ENCODE measurements at regions not wholly inside any gene's neighbourhood (a gene's known extent, or its start where the extent isn't known, plus 50 kb on each side); places are given as distances from the start of the nearest gene placed in this dataset.

GRCh38 chr21:26756491-26757159, 88.6 kb downstream of the ADAMTS1 start (continued):
- no peak for TF ChIP-seq IRF5 (IDR thresholded peaks at IDR 0.05; ENCODE audit: borderline replicate concordance)
- no peak for TF ChIP-seq CREM (IDR thresholded peaks at IDR 0.05; ENCODE audit: low read depth)
- TF ChIP-seq NRF1 (conservative IDR thresholded peaks at IDR 0.05; ENCODE audit: low read depth, low read length), result no peak

GRCh38 chr21:26754853-26755252, 90.4 kb downstream of the ADAMTS1 start:
- ChIA-PET RAD21 (ENCODE audit: unreplicated experiment) (no interaction called here), SMC1A (ENCODE audit: uncharacterized antibody, unreplicated experiment) (no interaction called here), CTCF (no interaction called here), POLR2A (no interaction called here)
- H3K9ac ChIP-seq (ENCODE audit: control insufficient read depth, insufficient read depth, low read length), result no peak overlapping the region
- ATAC-seq, result no peak
- no peak for TF ChIP-seq EED (IDR thresholded peaks at IDR 0.05; ENCODE audit: low read depth)
- no peak for TF ChIP-seq TCF7 (IDR thresholded peaks at IDR 0.05; ENCODE audit: borderline replicate concordance)
- TF ChIP-seq REST (IDR thresholded peaks at IDR 0.05; ENCODE audit: low read depth, low read length), result no peak
- no peak for TF ChIP-seq FOXK2 (IDR thresholded peaks at IDR 0.05)
- no peak for TF ChIP-seq ZNF622 (IDR thresholded peaks at IDR 0.05)
- TF ChIP-seq IRF5 (IDR thresholded peaks at IDR 0.05; ENCODE audit: borderline replicate concordance), result no peak
- TF ChIP-seq RUNX3 (IDR thresholded peaks at IDR 0.05; ENCODE audit: low read length), result no peak
- TF ChIP-seq ZNF592 (IDR thresholded peaks at IDR 0.05), result no peak
- H3K4me1 ChIP-seq (ENCODE audit: control insufficient read depth, insufficient read depth, low read length), result no peaks in the 10 kb centered on the region
- no peak for FAIRE-seq
- intact Hi-C loops (cut with micrococcal nuclease; ENCODE audit: unreplicated experiment) (no loop called here), in situ Hi-C loops (cut with MboI) (no loop called here)
- no peaks in the 10 kb centered on the region for H3K79me2 ChIP-seq (ENCODE audit: control insufficient read depth, insufficient read depth, low read length)
- no peak for DNase-seq (ENCODE audit: low read depth, low spot score)
- no peak overlapping the region for H2AFZ ChIP-seq (ENCODE audit: control insufficient read depth, low read depth, low read length)
- no peaks in the 10 kb centered on the region for H3K27me3 ChIP-seq (replicated peaks in 1 of 2; ENCODE audit: control insufficient read depth in 2 of 2, insufficient read depth in 2 of 2, low read length in 1 of 2)
- H3K9me3 ChIP-seq (replicated peaks; ENCODE audit: control insufficient read depth, insufficient read depth, low read length), result no peaks in the 10 kb centered on the region
- no peak overlapping the region for H3K4me2 ChIP-seq (ENCODE audit: control insufficient read depth, insufficient read depth)
- no peak overlapping the region for H3K27ac ChIP-seq (ENCODE audit: control insufficient read depth, insufficient read depth)
- 17% methylated on average over 2 of the region's 2 CpGs for WGBS (ENCODE audit: insufficient coverage, insufficient replicate concordance, low lambda C conversion rate, missing lambda C conversion rate)
- no TSS peak for BruUV-seq (replicated peaks)
- H4K20me1 ChIP-seq (ENCODE audit: control insufficient read depth, insufficient read depth), result no peaks in the 10 kb centered on the region
- H3K36me3 ChIP-seq (ENCODE audit: control insufficient read depth in 2 of 2, insufficient read depth in 2 of 2, low read length in 1 of 2), result no peaks in the 10 kb centered on the region
- no peak overlapping the region for H3K4me3 ChIP-seq

Data from GM12878 (cell line).